ENCODE measurements at regions not wholly inside any gene's neighbourhood (a gene's known extent, or its start where the extent isn't known, plus 50 kb on each side); places are given as distances from the start of the nearest gene placed in this dataset.

DNA sequence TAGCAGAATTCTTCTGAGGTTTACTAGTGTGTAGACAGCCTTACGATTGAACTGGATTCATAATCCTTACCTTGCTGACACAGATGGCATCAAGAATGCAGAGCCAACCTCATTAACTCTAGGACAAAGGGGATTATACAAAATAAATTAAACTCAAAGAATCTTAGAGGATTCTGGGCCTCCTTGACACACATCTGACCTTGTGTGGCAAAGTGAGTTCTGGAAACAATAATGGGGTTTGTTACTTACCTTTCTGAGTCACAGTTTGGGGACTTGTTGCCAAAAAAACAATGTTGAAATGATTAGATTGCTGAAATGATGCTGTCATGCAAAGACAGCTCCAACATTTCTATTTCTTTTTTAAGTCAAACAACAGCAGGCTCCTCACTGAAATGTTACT is 179.1 kb upstream of the ISX start:
- H3K4me3 ChIP-seq (ENCODE audit: low read depth, low read length), result no peak overlapping the region
- H3K9me3 ChIP-seq (ENCODE audit: control insufficient read depth, low read length), result no peaks in the 10 kb centered on the region
- TF ChIP-seq, protein P1, sequence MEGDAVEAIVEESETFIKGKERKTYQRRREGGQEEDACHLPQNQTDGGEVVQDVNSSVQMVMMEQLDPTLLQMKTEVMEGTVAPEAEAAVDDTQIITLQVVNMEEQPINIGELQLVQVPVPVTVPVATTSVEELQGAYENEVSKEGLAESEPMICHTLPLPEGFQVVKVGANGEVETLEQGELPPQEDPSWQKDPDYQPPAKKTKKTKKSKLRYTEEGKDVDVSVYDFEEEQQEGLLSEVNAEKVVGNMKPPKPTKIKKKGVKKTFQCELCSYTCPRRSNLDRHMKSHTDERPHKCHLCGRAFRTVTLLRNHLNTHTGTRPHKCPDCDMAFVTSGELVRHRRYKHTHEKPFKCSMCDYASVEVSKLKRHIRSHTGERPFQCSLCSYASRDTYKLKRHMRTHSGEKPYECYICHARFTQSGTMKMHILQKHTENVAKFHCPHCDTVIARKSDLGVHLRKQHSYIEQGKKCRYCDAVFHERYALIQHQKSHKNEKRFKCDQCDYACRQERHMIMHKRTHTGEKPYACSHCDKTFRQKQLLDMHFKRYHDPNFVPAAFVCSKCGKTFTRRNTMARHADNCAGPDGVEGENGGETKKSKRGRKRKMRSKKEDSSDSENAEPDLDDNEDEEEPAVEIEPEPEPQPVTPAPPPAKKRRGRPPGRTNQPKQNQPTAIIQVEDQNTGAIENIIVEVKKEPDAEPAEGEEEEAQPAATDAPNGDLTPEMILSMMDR (IDR thresholded peaks at IDR 0.05), result no peak

DNA sequence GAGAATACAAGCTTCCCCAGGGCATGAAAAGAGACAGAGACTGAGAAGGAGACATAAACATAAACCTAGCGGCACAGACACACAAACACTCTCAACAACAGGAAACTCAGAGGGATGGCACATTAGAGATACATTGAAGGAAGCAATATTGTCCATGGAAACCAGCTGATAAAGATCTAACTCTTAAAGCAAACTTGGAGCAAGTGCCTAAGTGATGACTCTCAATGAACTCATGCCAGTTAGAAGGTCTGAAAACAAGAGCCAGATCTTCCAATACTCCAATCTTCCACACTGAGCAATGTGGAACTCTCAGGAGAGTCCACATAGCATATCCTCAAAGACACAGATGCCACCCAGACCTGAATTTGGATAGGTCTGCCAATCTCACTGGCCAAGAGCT is 168.8 kb upstream of the ISX start:
- H3K27me3 ChIP-seq (ENCODE audit: control insufficient read depth, insufficient read depth, low read length), result no peaks in the 10 kb centered on the region
- no peak overlapping the region for H3K27ac ChIP-seq
- H3K36me3 ChIP-seq (ENCODE audit: control insufficient read depth, insufficient read depth, low read length), result no peaks in the 10 kb centered on the region
- no peaks in the 10 kb centered on the region for H3K4me1 ChIP-seq
- no peak overlapping the region for H3K9ac ChIP-seq
- no peaks in the 10 kb centered on the region for H3K9me3 ChIP-seq (ENCODE audit: control insufficient read depth, low read length)
- H3K4me3 ChIP-seq (ENCODE audit: low read depth, low read length), result no peak overlapping the region
- H3K79me2 ChIP-seq, result no peaks in the 10 kb centered on the region
- TF ChIP-seq, protein P1 (IDR thresholded peaks at IDR 0.05), result no peak
- H2AFZ ChIP-seq, result no peak overlapping the region
- H3K4me2 ChIP-seq (ENCODE audit: low read length), result no peak overlapping the region

More for the DNA sequence above, 179.1 kb upstream of the ISX start:
- Histone ChIP-seq H3K79me2 (no peaks in the 10 kb centered on the region), H3K9ac (no peak overlapping the region), H3K27me3 (ENCODE audit: control insufficient read depth, insufficient read depth, low read length) (no peaks in the 10 kb centered on the region), H2AFZ (no peak overlapping the region), H3K4me2 (ENCODE audit: low read length) (no peak overlapping the region), H3K36me3 (ENCODE audit: control insufficient read depth, insufficient read depth, low read length) (no peaks in the 10 kb centered on the region), H3K4me1 (no peaks in the 10 kb centered on the region), H3K27ac (no peak overlapping the region)

DNA sequence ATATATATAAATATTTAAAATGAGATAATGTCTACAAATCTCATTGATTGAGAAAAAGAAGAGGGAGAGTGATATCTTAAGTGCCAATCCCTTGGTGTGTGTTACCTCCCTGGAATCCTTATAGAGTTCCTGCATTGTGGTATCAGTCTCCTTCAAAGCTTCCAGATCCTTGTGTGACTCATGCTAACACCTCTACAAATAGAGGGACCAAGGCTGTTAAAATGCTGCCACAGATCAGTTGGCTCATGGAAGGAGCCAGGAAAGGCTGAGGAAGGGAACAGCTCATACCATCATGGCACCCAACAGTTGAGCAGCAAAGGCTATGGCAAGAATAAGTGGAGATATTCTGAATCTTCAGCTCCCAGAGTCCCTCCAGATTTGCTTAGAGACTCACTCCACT is 163.6 kb upstream of the ISX start:
- H3K27me3 ChIP-seq (ENCODE audit: control insufficient read depth, insufficient read depth, low read length), result no peaks in the 10 kb centered on the region
- H3K36me3 ChIP-seq (ENCODE audit: control insufficient read depth, insufficient read depth, low read length), result no peaks in the 10 kb centered on the region
- H3K9me3 ChIP-seq (ENCODE audit: control insufficient read depth, low read length), result no peaks in the 10 kb centered on the region
- H3K4me1 ChIP-seq, result no peaks in the 10 kb centered on the region
- TF ChIP-seq, protein P1 (IDR thresholded peaks at IDR 0.05), result no peak
- no peaks in the 10 kb centered on the region for H3K79me2 ChIP-seq
- H3K27ac ChIP-seq, result no peak overlapping the region
- no peak overlapping the region for H3K9ac ChIP-seq
- no peak overlapping the region for H2AFZ ChIP-seq
- no peak overlapping the region for H3K4me2 ChIP-seq (ENCODE audit: low read length)
- H3K4me3 ChIP-seq (ENCODE audit: low read depth, low read length), result no peak overlapping the region

DNA sequence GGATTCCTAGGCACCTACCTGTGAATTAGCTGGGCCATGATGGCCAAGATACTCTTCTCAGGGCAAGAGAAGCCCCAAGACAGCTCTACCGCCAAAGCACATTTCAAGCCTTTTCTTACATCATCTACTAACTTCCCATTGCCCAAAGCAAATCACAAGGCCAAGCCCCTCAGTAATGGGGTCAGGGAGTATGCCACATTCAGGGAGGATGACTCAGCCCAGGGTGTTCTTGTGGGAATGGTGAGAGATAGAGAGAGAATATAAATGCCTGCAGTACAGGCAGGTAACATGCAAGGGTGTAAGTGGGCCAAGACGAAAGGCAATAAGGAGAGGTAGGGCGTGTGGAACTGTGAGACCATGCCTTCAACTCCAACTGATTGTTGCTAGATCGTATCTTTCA is 162.5 kb upstream of the ISX start:
- Histone ChIP-seq H3K4me2 (ENCODE audit: low read length) (no peak overlapping the region), H3K79me2 (no peaks in the 10 kb centered on the region), H3K4me1 (no peaks in the 10 kb centered on the region), H3K27me3 (ENCODE audit: control insufficient read depth, insufficient read depth, low read length) (no peaks in the 10 kb centered on the region), H3K4me3 (ENCODE audit: low read depth, low read length) (no peak overlapping the region), H3K9ac (no peak overlapping the region), H3K9me3 (ENCODE audit: control insufficient read depth, low read length) (no peaks in the 10 kb centered on the region), H3K36me3 (ENCODE audit: control insufficient read depth, insufficient read depth, low read length) (no peaks in the 10 kb centered on the region), H3K27ac (no peak overlapping the region), H2AFZ (no peak overlapping the region)
- TF ChIP-seq, protein P1 (IDR thresholded peaks at IDR 0.05), result no peak

DNA sequence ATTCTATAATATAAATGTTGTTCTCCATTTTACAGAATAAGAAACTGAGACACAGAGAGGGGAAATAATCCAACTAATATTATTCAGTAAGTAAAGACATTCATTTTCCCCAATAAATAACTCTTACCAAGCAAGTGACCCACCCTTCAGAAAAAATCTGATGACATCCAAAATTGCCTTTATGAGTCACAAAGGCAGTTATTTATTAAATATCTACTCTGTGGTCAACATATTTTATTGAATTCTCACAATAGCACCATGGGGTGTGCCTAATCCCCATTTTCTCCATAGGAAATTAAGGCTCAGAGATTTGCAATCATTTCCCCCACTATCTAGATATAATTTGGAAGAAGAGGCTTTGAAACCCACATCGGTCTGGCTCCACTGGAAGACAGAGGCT is 161.5 kb upstream of the ISX start:
- H2AFZ ChIP-seq, result no peak overlapping the region
- H3K79me2 ChIP-seq, result no peaks in the 10 kb centered on the region
- no peaks in the 10 kb centered on the region for H3K9me3 ChIP-seq (ENCODE audit: control insufficient read depth, low read length)
- no peak overlapping the region for H3K4me3 ChIP-seq (ENCODE audit: low read depth, low read length)
- H3K27me3 ChIP-seq (ENCODE audit: control insufficient read depth, insufficient read depth, low read length), result no peaks in the 10 kb centered on the region
- H3K36me3 ChIP-seq (ENCODE audit: control insufficient read depth, insufficient read depth, low read length), result no peaks in the 10 kb centered on the region
- no peaks in the 10 kb centered on the region for H3K4me1 ChIP-seq
- H3K9ac ChIP-seq, result no peak overlapping the region
- no peak overlapping the region for H3K4me2 ChIP-seq (ENCODE audit: low read length)
- TF ChIP-seq, protein P1 (IDR thresholded peaks at IDR 0.05), result no peak
- no peak overlapping the region for H3K27ac ChIP-seq
